Embryonic facial prominence (tissue), 1 donor: ENCODE measurements at regions not wholly inside any gene's neighbourhood (a gene's known extent, or its start where the extent isn't known, plus 50 kb on each side); places are given as distances from the start of the nearest gene placed in this dataset.

Experiments
- DNase-seq: peaks from one replicate; pipeline ENCODE4 v3.0.0-alpha.2; 2016; ENCODE audit errors: extremely low spot score

DNA sequence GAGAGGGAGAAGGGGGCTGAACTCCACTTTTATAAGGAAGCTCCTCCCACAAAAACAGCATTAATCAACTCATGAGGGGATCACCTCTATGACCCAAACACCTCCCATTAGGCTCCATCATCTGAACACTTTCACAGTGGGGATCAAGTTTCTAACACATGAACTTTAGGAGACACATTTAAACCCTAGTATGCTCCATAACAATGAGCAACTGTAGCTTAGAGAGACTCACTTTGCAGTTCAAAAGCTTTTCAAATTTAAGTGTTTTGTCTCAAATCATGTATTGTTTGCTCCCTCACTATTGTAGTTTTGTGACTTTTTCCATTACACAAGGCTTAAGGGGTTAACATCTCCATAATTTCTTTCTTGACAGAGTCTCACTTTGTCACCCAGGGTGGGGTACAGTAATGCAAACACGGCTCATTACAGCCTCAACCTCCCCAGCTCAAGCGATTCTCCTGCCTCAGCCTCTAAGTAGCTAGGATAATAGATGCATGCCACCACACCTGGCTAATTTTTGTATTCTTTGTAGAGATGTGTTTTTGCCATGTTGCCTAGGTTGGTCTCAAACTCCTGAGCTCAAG lies 352.7 kb upstream of the CDH20 start:
- DNase-seq = no peak

DNA sequence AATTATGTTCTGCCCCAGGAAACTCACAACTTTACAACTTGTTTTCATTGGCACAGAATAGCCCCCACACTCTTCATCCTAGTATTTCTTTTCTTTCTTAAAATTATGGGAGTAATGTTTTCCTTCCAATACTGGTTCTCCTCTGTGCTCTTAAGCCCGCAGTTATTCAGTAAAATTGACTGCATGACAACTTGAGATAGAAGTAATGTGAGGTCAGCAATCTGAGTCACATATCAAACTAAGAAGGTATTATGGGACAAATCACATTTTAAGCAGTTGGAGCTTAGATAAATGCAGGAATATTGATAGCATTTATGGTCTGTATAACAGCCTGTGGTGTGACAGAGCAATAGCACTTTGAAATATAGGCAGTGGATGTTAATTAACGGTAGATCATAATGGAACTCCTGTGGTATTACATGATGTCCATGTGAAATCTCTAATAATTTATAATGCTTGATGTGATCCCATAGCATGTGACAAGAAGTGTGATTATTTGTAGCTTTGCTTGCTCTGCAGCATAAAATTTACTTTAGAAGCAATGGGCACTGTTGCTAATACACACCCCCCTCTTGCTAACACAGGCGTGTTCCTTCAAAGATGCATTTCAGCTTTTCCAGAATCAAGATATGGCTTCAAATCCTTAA lies 351.4 kb upstream of the CDH20 start:
- DNase-seq = no peak

DNA sequence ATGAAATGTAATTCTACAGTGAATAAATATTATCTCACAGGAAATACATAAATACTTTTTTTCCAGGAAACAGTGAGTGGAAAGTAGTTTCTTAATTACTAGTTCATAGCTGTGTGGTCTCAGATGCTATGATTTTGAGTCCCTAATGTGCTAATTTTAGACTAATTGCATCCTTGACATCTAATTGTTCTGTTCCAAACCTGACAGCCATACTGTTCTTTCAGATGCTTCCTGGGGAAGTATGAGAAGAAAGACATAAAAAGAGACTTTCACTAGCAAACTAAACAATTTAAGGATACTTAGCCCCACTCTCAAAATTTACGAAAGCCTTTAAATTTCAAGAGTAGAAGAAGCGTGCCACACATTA lies 350.9 kb upstream of the CDH20 start:
- no peak for DNase-seq

DNA sequence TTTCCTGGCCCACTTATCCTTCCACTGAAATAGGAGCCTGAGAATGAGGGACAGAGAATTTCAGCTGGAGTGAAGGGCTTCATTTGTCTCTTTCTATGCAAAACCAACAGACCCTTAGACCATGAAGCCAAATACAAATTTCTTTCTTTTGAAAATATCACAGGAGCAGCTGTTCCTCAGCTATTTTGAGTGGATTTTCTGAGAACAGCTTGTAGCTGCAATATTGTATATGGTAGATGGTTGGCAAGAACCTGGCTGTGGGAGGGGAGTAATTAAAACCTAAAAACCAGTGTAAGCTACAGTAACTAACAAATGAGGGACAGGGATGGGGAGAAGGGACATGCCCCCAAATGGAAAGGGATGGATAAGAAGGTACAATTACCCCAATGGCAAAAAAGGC lies 350.3 kb upstream of the CDH20 start:
- DNase-seq = no peak

DNA sequence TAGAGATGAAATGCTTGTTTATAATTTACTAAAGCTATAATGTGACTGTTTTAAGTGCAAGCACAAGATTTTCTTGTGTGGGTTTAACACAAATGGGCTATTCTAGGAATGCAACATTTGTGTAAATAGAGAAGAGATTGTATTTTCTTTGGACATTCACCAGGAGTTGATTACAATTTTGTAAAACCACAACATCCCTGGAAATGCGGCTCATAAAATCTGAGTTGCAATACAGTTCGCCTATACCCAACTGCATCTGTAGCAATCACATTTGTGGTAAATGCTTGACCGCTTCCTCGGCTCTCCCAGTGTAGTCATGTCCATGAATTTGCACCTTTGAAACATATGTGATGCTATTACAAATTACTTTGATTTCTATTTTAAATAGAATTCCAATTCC lies 348.7 kb upstream of the CDH20 start:
- DNase-seq = no peak

DNA sequence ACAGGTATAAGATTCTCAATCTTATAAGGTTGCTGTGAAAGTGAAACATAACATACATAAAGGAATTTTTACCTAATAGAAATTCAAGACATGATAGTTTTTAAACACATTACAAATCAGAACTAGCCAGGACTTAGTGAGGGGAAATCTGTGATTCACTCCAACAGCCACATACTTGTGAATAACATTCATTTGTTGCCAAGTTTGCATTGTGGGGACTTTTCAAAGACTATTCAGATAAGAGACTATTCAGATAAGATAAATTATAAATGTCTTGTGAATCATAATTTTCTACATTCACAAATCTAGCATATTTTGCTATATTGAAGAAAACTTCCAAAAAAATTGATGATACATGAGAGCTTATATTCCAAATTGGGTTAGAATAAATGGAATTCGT lies 345.3 kb upstream of the CDH20 start:
- no peak for DNase-seq

DNA sequence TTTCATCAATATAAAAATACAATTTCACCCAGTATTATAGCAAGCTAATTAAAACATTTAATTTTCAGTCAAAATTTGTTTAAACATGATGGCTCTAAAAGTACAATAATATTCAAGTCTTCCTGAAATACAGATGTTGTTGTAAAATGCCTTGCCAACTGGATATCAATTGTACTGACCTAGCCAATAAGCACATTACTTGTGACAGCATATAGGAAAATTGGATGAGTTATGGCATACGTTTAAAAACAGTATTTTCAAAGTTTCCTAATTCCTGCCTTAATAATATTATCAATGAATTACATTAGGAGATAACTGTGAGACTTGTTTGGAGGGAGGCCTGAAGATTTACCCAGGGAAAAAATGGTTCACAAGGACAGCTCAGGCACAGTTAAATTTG lies 336.9 kb upstream of the CDH20 start:
- DNase-seq = no peak

DNA sequence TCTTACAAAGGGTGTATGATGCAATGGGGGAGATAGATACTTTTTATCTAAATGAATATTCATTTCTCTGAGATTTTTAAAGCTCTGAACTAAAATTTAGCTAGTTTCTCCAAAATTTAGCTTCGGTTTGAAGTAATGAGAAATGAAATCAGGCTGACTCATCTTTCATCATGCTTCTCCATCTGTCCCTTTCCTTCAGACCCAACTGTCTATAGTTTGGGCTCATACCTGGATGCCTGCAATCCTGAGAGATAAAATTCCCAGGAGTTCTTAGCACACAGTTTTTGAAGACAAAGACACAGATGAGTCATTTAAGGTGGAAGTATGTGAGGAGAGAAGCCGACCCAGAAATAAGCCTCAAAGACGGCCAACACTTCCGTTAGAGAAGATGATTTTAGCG lies 336.4 kb upstream of the CDH20 start:
- DNase-seq = no peak

DNA sequence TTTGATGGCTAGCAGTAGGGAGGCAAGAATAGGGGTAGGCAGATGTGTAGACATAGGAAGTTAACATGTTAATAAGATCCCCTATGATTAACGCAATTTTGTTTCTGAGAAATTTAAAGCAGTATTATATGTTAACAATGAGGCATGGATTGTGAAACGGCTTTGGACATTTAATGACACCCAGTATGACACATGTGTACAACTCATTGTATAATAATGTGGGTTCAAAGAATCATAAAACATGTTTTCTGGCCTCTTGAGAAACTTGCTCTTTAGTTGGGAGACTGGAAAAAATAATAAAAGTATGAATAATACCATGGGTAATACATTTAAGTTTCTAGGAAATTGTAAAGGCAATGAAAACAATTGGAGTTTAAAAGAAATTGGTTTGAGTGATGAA lies 332.1 kb upstream of the CDH20 start:
- DNase-seq = no peak

DNA sequence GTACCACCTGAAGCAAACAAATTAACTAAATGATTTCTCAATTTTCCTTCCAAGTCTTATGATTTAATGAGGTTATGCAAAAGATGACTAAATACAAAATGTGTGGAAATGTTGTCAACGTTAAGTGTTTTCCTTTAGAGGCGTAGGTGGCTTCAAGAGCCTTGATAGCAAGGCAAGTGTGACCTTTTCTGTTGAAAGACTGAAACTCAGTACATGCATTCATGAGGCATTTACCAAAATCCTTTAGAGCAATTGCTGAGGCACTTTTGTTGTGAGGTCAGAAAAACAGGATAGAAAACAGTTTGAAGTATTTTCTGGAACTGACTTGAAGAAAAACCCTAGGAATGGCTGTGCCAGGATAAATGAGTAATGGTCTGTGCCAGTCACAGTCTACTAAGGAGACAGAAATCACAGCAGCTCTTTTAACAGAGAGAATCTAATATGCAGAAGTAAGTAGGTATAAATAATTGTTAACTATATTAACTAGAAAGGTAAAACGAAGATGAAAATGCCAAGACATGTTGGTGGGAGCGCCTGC lies 326.5 kb upstream of the CDH20 start:
- DNase-seq = no peak

DNA sequence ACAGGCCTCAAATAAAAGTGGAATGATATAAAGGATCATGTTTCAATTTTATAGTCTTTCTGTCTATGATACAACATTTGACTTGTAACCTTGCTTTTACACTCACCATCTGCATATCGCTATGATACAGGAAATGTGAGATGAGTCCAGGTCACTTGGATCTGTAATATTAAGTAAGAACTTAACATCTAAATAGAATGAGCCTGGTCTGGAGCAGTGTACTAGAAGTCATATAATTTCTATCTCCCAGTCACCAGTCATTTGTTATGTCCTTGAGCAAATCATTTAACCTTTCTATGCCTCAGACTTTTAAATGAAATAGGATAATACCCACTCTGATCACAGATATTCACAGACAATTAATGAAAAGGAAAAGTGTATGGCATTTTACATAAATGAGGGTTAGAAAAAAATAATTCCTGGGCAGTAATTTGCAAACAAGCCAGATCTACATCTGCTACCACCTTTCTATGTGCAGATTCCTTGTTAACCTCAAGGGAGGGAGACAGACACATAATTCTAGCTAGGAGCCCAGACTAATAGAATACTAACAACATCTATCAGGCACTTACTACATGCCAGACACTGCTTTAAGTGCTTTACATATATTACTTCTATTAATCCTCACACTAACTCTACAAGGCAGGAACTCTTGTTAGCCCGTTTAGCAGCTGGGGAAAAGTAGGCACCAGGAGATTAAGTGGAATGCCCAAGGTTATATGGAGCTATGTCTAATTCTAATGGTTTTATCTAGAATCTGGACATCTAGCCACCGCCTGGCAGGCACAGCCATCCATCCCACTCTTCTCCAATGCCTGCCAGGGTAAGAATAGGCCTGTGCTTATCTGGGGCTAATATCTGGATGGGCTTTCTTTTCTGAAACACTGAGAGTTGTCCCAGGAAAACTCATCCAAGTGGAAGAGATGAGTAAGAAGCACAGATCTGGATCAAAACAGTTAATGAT lies 313.6 kb upstream of the CDH20 start:
- no peak for DNase-seq

DNA sequence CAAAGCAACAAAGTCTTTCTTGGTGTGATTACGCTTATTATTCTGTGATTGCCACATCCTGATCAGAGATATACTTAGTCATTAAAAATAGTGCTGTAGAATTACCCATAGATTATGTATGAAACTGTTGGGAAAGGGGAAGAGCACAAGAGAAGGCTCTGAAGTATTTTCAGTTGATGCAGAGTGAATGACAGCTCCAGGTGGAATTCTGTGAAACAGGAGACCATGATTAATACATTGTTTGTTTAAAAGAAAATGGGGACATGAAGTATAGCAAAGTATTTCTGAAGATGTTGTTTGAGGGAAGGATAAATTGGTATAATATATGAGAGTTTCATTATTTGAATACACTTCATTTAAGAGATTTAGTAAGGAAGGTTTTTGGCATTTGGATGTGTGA lies 307.6 kb upstream of the CDH20 start:
- no peak for DNase-seq

DNA sequence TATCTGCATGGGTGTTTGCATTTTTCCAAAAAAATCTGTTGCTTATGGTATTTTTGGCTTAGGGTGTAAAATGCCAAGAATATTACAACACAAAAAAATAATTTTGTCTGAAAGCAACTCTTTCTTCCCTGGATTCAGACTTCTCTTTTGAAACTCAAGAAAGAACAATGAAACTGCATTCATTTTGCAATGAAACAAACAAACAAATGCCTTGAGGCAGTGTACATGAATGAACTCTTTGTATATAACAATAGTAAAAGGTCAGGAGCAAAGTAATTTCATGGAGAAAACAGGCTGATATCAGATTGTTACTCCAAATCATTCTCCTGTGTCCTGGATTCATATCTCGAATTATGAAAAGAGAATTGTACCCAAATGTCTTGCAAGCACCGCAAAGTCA lies 301.6 kb upstream of the CDH20 start:
- no peak for DNase-seq

DNA sequence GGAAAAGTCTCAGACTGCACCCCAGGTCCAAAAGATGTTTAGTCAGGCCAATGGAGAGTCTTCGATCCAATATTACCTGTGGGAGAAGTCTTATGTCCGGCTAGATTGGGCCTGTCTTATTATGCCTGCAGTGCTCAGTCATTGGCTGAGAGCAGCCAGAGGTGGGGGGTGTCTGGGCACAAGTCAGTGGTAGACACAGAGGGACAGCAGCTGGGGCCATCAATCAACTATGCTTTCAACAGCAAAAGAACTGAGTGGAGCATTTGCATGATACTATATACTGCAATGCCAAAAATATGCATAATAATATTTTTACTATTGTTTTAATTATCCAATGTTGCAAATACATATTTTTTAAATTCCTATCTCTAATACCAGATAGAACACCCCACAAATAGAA lies 298.6 kb upstream of the CDH20 start:
- DNase-seq = no peak

DNA sequence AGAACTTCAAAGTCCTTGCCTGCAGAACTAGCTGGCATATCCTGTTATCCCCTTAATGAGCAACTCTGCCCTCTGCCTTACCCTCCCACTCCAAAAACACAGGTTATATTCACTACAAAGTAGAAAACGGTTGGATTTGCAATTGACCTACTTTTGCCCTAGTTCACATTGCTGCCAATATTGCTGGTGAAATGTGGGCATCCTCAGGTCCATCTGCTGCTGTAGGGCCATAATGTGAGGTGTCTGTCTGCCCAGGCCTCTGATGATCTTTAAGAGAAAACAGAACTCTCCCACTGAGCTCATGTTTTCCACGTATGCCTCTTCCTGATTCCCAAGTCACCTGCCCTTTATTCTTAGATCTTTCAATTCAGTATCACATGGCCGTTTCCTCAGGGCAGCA lies 294.0 kb upstream of the CDH20 start:
- DNase-seq = no peak

DNA sequence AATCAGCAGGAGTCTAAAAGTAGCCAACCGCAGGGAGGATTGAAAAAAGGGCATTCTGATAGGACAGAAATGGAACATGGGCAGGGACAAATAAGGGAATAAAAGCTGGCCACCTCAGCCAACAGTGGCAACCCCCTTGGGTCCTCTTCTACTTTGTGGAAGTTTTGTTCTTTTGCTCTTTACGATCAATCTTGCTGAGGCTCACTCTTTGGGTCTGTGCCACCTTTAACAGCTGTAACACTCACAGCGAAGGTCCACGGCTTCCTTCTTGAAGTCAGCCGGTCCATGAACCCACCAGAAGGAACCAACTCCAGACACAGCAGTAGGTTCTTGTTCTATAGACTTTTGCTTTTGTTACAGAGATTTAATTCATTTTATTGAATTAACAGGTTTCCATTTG lies 285.4 kb upstream of the CDH20 start:
- no peak for DNase-seq

DNA sequence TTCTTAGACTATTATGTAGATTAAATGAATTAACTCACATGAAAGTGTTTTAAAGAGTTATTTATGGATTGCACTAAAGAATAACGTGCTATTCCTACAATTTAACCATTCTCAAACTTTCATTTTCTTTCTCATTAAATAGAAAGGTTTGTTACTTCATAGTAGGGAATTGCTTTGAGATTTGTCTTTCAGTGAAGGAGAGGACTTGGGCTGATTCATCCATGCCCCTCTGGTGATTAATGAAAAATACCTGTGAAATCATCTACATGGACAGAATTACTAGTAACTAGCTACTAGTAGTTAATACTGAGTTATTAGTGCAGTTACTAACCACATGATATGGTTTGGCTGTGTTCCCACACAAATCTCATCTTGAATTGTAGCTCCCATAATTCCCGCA lies 275.8 kb upstream of the CDH20 start:
- DNase-seq = no peak

DNA sequence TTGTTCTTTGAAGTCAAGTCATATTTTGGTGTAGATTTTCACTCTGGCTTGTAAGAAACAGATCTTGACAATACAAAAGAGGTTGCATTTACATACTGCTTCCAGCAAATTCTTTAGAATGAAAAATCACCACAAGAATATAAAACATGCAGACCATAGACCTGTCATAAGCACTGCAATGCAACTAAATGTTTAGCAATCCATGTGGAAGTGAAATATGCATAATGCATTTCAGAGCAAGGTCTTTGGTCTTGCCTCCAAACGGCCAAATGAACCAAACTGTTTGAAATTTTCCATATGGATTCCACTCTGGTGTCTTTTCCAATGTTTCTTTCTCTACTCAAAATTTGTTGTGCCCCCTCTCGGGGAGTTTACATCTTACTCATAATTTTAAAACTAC lies 271.0 kb upstream of the CDH20 start:
- DNase-seq = no peak

DNA sequence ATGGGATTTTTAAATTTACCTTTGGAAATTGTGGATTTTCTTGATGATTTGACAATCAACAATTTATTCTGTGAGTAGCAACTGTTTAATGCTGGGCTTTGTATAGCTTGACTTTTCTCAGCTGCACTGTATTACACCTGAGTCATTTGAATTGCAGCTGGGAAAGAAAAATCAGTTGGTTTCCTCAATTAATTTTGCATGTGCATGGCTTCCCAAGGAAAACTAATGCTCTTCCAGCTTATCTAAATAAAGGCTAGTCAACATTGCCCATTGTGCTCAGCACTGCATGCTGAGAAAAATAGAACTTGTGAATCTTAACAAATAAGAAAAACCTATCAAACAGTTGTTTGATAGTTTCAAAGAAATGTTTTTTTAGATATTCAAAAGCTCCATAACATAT lies 268.3 kb upstream of the CDH20 start:
- DNase-seq = no peak

DNA sequence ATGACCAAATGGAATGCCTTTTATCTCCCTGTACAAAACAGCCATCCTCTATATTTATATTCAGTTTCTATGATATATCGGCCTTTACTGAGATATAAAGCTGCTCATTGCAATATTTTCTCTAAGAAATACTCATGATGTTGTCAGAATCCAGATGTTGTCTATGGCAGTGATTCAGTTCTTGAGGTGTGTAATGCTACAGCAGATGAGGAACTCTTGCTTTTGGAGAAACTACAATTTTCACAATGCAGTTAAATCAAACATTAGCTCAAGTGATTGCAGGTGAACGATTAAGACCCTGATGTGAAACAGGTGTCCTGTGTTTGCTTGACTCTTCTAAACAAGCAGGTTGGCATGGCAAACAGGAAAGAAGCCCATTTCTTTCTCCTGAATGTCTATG lies 256.2 kb upstream of the CDH20 start:
- no peak for DNase-seq

DNA sequence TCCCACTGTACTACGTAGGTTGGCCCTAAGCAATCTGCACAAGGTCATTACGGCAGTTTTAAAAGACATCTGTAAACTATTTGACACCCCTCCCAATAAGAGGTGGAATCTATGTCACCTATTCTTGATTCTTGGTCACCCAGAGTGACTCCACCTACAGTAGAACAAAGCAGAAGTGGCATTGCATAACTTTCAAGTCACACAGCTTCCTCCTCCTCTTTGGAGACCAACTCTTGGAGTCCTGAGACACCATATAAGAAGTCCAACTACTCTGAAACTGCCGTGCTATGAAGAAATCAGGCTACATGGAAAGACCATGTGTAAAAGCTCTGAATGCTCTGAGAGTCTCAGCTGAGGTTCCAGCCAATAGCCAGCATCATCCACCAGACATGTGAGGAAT lies 253.5 kb upstream of the CDH20 start:
- DNase-seq = no peak

DNA sequence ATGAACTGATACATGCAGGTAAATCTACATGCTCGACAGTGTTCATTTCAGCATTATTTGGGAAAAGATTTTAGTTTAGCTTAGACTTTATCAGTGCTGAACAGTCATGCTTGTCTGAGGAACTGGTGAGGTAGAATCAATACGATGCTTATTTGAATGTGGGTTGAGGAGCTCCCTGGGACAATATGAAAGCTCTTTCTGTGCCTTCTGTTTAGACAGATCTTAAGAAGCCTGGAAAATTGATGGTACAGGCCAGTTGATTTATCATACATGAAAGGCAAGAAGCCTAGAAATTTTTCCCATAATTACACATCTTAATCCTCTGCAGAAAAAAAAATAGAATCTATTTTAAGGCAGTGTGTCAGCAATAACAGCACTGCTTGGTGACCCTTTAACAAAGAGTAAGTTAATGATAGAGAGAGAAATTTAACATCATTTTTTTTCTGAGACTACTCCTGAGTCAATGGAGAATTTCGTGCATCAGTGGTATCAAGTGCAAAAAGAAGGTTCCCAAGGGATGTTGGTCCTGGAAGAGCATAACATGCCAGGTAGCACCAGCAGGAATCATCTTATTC lies 252.2 kb upstream of the CDH20 start:
- no peak for DNase-seq
